Bronchial epithelial cell (primary cell): ENCODE measurements at regions not wholly inside any gene's neighbourhood (a gene's known extent, or its start where the extent isn't known, plus 50 kb on each side); places are given as distances from the start of the nearest gene placed in this dataset.
A peak's percentile ranks its signal among the peaks of the same experiment; 100 is the strongest.

Experiments used
- DNase-seq: peaks from one replicate; pipeline ENCODE4 v3.0.0-alpha.2; 2010; ENCODE audit warnings: low read depth
- FAIRE-seq: peaks from 2 replicates; lab custom pipeline; 2011; peaks lifted over from hg19 to GRCh38; lab: Jason Lieb, UNC
- H3K27me3 ChIP-seq: 2 replicates; pipeline ENCODE4 v1.5.1; 2011; ENCODE audit warnings: low read length; ENCODE audit not compliant: control insufficient read depth, insufficient read depth
- H3K36me3 ChIP-seq: 2 replicates; pipeline ENCODE4 v1.5.1; 2011; ENCODE audit warnings: low read length; ENCODE audit not compliant: control insufficient read depth, insufficient read depth
- H3K4me3 ChIP-seq: 2 replicates; pipeline ENCODE4 v1.5.1; 2011; ENCODE audit warnings: mild to moderate bottlenecking, low read depth, low read length, control low read depth
- TF ChIP-seq, protein P1 (sequence below): IDR thresholded peaks from 2 replicates; pipeline ENCODE4 v1.5.1; 2011; ENCODE audit warnings: mild to moderate bottlenecking, moderate library complexity, low read length, control low read depth, inconsistent platforms; ENCODE audit not compliant: insufficient read depth, severe bottlenecking

GRCh38 chr14:25843481-25844470 lies 754.1 kb downstream of the NOVA1 start:
- Histone ChIP-seq H3K27me3 (no peaks in the 10 kb centered on the region), H3K4me3 (no peak overlapping the region), H3K36me3 (no peaks in the 10 kb centered on the region)
- TF ChIP-seq, protein P1, sequence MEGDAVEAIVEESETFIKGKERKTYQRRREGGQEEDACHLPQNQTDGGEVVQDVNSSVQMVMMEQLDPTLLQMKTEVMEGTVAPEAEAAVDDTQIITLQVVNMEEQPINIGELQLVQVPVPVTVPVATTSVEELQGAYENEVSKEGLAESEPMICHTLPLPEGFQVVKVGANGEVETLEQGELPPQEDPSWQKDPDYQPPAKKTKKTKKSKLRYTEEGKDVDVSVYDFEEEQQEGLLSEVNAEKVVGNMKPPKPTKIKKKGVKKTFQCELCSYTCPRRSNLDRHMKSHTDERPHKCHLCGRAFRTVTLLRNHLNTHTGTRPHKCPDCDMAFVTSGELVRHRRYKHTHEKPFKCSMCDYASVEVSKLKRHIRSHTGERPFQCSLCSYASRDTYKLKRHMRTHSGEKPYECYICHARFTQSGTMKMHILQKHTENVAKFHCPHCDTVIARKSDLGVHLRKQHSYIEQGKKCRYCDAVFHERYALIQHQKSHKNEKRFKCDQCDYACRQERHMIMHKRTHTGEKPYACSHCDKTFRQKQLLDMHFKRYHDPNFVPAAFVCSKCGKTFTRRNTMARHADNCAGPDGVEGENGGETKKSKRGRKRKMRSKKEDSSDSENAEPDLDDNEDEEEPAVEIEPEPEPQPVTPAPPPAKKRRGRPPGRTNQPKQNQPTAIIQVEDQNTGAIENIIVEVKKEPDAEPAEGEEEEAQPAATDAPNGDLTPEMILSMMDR: no peak
- DNase-seq (peak; percentile 12), FAIRE-seq (no peak)

DNA sequence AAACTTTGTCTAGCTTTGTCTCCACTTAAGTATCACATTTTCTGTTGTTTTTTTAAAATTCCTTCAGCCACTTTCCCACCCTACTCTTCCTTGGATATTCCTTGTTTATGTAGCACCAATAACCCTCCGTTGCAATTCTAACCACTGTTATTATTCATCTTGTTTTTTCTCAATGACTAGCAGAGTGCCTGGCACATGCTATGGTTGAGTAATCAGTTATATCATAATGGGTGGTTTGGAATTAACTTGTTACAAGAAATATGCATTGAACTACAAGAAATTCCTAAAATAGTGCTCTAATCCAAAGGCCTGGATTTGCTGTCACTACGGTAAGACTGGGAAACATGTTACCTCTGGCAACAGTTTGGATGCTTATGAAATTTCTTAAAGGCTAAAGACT lies 756.6 kb downstream of the NOVA1 start:
- TF ChIP-seq, protein P1: no peak
- Histone ChIP-seq H3K27me3 (no peaks in the 10 kb centered on the region), H3K36me3 (no peaks in the 10 kb centered on the region), H3K4me3 (no peak overlapping the region)
- DNase-seq: peak; percentile 3
- no peak for FAIRE-seq

DNA sequence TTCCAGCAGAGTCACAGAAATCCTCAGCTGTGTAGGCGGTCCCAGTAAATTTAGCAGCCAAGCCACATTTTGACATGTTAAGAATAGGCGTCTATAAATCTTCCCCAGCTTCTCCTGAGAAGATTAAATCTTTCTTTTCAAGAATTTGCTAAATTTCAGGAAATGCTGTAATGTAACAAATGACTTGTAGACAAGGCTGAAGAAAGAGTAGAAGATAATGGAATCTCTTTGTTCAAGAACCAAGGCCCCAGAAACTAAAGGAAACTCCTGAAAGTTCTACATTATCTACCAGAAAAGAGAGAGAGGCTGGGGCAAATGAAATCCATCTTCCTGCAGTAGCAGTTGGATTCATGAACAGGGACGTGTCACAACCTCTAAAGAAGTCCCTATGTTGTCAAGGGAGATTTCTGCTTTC lies 760.3 kb downstream of the NOVA1 start:
- no peaks in the 10 kb centered on the region for H3K36me3 ChIP-seq
- H3K27me3 ChIP-seq: no peaks in the 10 kb centered on the region
- no peak for FAIRE-seq
- TF ChIP-seq, protein P1: no peak
- no peak for DNase-seq
- no peak overlapping the region for H3K4me3 ChIP-seq

- Histone ChIP-seq H3K4me3 (no peak overlapping the region), H3K27me3 (no peaks in the 10 kb centered on the region), H3K36me3 (no peaks in the 10 kb centered on the region)
- TF ChIP-seq, protein P1: no peak
- DNase-seq (no peak), FAIRE-seq (no peak)
These were observed 761.2 kb downstream of the NOVA1 start for GRCh38 chr14:25836636-25837035.

GRCh38 chr14:25833341-25834126 lies 764.3 kb downstream of the NOVA1 start:
- Histone ChIP-seq H3K27me3 (no peaks in the 10 kb centered on the region), H3K36me3 (no peaks in the 10 kb centered on the region), H3K4me3 (no peak overlapping the region)
- TF ChIP-seq, protein P1: peak; percentile 42
- DNase-seq: peak; percentile 36
- FAIRE-seq: no peak
